B cell (primary cell): ENCODE measurements at regions not wholly inside any gene's neighbourhood (a gene's known extent, or its start where the extent isn't known, plus 50 kb on each side); places are given as distances from the start of the nearest gene placed in this dataset.

Source experiments
- ATAC-seq: fragments of 200-7000 bp; cut with Tn5 transposase; one replicate; pipeline ENCODE4 v1.10.0; 2021; ENCODE audit warnings: low read depth, mild to moderate bottlenecking, moderate number of reproducible peaks, moderate library complexity
- CTCF ChIA-PET: fragments of 350-600 bp; sonication (Branson Sonifier 250); formaldehyde crosslinking; loops from one replicate; lab custom pipeline; 2021; ENCODE audit warnings: antibody characterized with exemption, inconsistent platforms; lab: Charles Lee
- POLR2A ChIA-PET: fragments of 350-600 bp; sonication (Branson Sonifier 250); formaldehyde crosslinking; loops from one replicate; lab custom pipeline; 2021; ENCODE audit warnings: antibody characterized with exemption; lab: Charles Lee
- DNase-seq: peaks from one replicate; pipeline ENCODE4 v3.0.0; 2013
- H2AFZ ChIP-seq: 2 replicates; pipeline ENCODE4 v1.6.1; 2012; ENCODE audit warnings: mild to moderate bottlenecking, low read depth, low read length; ENCODE audit not compliant: insufficient read depth, poor library complexity, severe bottlenecking
- H3K27ac ChIP-seq, 2 donors: 1 replicate in 1 of 2; 2 replicates in 1 of 2; pipeline ENCODE4 v1.5.1; 2012 to 2013; ENCODE audit warnings: low read length in 2 of 2, mild to moderate bottlenecking in 2 of 2, moderate library complexity in 1 of 2
- H3K27me3 ChIP-seq, 4 experiments: fragments of 200-600 bp in 1 of 4; sonication (generic) in 1 of 4; replicated peaks in 1 of 4; 1 replicate in 2 of 4; 2 replicates in 2 of 4; pipeline versions ENCODE4 v1.6.1 to v1.7.0; 2013 to 2016; ENCODE audit warnings: low read length in 3 of 4, mild to moderate bottlenecking in 2 of 4, mixed read lengths in 1 of 4, moderate library complexity in 1 of 4; ENCODE audit not compliant: insufficient read depth in 4 of 4, control insufficient read depth in 3 of 4; ENCODE audit errors: control extremely low read depth in 1 of 4
- H3K36me3 ChIP-seq, 2 experiments: replicated peaks in 1 of 2; 1 replicate in 1 of 2; 2 replicates in 1 of 2; pipeline versions ENCODE4 v1.6.1 to v1.7.1; 2013; ENCODE audit warnings: low read length in 1 of 2; ENCODE audit not compliant: insufficient read depth in 2 of 2, control insufficient read depth in 1 of 2; ENCODE audit errors: control extremely low read depth in 1 of 2, extremely low read depth in 1 of 2
- H3K4me1 ChIP-seq, 2 donors: fragments of 200-600 bp in 1 of 2; sonication (generic) in 1 of 2; 1 replicate in 1 of 2; 2 replicates in 1 of 2; pipeline versions ENCODE4 v1.5.1 to v1.6.1; 2013 to 2017; ENCODE audit warnings: low read length in 2 of 2; ENCODE audit not compliant: control insufficient read depth in 2 of 2, insufficient read depth in 2 of 2
- H3K4me2 ChIP-seq: replicated peaks from 2 replicates; pipeline ENCODE3; 2012; ENCODE audit warnings: mild to moderate bottlenecking, low read depth, low read length; ENCODE audit not compliant: poor library complexity, severe bottlenecking
- H3K4me3 ChIP-seq, 5 experiments: fragments of 200-600 bp in 1 of 5; sonication (generic) in 1 of 5; 1 replicate in 3 of 5; 2 replicates in 2 of 5; pipeline versions ENCODE4 v1.5.1 to v1.7.0; 2011 to 2016; ENCODE audit warnings: low read length in 4 of 5, mild to moderate bottlenecking in 4 of 5, low read depth in 2 of 5, control low read depth in 1 of 5, moderate library complexity in 1 of 5; ENCODE audit not compliant: insufficient read depth in 1 of 5; ENCODE audit errors: control extremely low read depth in 1 of 5, extremely low read depth in 1 of 5
- H3K79me2 ChIP-seq: fragments of 200-600 bp; sonication (generic); one replicate; pipeline ENCODE4 v1.6.0; 2016; ENCODE audit warnings: low read length; ENCODE audit not compliant: control insufficient read depth, insufficient read depth
- H3K9ac ChIP-seq: fragments of 200-600 bp; sonication (generic); 2 replicates; pipeline ENCODE4 v1.6.1; 2017; ENCODE audit warnings: mild to moderate bottlenecking, low read length, moderate library complexity
- H3K9me3 ChIP-seq, 3 donors: one replicate each; pipeline versions ENCODE4 v1.6.1 to v1.7.1; 2013; ENCODE audit warnings: low read length in 2 of 3; ENCODE audit not compliant: control insufficient read depth in 2 of 3, insufficient read depth in 1 of 3; ENCODE audit errors: control extremely low read depth in 1 of 3
- H4K20me1 ChIP-seq: 2 replicates; pipeline ENCODE4 v1.6.0; 2012; ENCODE audit warnings: mild to moderate bottlenecking, low read length; ENCODE audit not compliant: insufficient read depth, control insufficient read depth, poor library complexity, severe bottlenecking
- H3K27ac Mint-ChIP-seq: one replicate; pipeline ENCODE4 v1.8.0; 2021; ENCODE audit warnings: mixed read lengths
- H3K27me3 Mint-ChIP-seq: one replicate; pipeline ENCODE4 v1.8.0; 2021; ENCODE audit warnings: mixed read lengths
- H3K4me1 Mint-ChIP-seq: one replicate; pipeline ENCODE4 v1.8.0; 2021; ENCODE audit warnings: mixed read lengths
- H3K4me3 Mint-ChIP-seq: one replicate; pipeline ENCODE4 v1.8.0; 2021; ENCODE audit warnings: mixed read lengths
- H3K9me3 Mint-ChIP-seq: one replicate; pipeline ENCODE4 v1.8.0; 2022; ENCODE audit warnings: mixed read lengths; ENCODE audit not compliant: insufficient read depth
- EZH2 ChIP-seq: IDR thresholded peaks from 2 replicates; pipeline ENCODE4 v1.6.1; 2012; ENCODE audit warnings: borderline replicate concordance, low read depth, mild to moderate bottlenecking, moderate library complexity, low read length; ENCODE audit not compliant: insufficient read depth, poor library complexity, severe bottlenecking
- WGBS: methylation state at CpG from one replicate; pipeline ENCODE4 v1.1.5; 2013; ENCODE audit warnings: missing lambda C conversion rate; ENCODE audit not compliant: insufficient coverage; 5-methylcytosine and 5-hydroxymethylcytosine counted together
- intact Hi-C: fragments of 100-400 bp; cut with micrococcal nuclease; formaldehyde crosslinking; loops from one replicate; pipeline ENCODE4 v1.10.0; 2022
- TF ChIP-seq, protein P1 (sequence below): fragments of 200-600 bp; IDR thresholded peaks from one replicate; pipeline ENCODE4 v1.8.0; 2022; ENCODE audit warnings: antibody characterized with exemption, mild to moderate bottlenecking

DNA sequence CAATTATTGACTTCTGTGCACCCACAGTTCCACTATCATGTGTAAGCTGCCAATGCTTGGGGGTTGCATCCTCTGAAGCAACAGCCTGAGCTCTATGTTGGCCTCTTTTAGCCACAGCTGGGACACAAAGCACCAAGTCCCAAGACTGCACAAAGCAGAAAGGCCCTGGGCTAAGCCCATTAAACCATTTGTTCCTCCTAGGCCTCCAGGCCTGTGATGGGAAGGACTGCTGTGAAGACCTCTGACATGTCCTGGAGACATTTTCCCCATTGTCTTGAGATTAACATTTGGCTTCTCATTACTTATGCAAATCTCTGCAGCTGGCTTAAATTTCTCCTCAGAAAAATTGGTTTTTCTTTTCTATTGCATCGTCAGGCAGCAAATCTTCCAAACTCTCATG is 123.7 kb upstream of the DEPDC1 start:
- Histone ChIP-seq H3K9me3 (peaks cover 2 to 17% (median 12%) of the 10 kb centered on the region in 3 donors), H3K9ac (no peak overlapping the region), H3K4me2 (no peak overlapping the region), H3K4me3 (no peak overlapping the region), H3K27me3 (no peaks in the 10 kb centered on the region), H3K4me1 (no peaks in the 10 kb centered on the region), H3K27ac (no peak overlapping the region), H2AFZ (no peak overlapping the region), H3K79me2 (no peaks in the 10 kb centered on the region), H3K36me3 (no peaks in the 10 kb centered on the region), H4K20me1 (no peaks in the 10 kb centered on the region)
- WGBS: 100% methylated on average over 1 of the region's 1 CpG
- TF ChIP-seq EZH2: no peak
- Mint-ChIP-seq H3K9me3 (no peaks in the 10 kb centered on the region), H3K4me1 (no peaks in the 10 kb centered on the region), H3K27me3 (no peaks in the 10 kb centered on the region), H3K4me3 (no peak overlapping the region), H3K27ac (no peak overlapping the region)
- POLR2A ChIA-PET: no interaction called here
- ATAC-seq (no peak), DNase-seq (no peak)
- CTCF ChIA-PET: no interaction called here
- intact Hi-C loops: no loop called here

- H3K4me1 Mint-ChIP-seq: no peaks in the 10 kb centered on the region
- no peak overlapping the region for H3K27ac ChIP-seq
- no peak overlapping the region for H2AFZ ChIP-seq
- H3K27me3 Mint-ChIP-seq: no peaks in the 10 kb centered on the region
- H3K4me3 Mint-ChIP-seq: no peak overlapping the region
- H3K4me1 ChIP-seq: no peaks in the 10 kb centered on the region
- ChIA-PET POLR2A (no interaction called here), CTCF (no interaction called here)
- no peak overlapping the region for H3K4me2 ChIP-seq
- H3K9me3 Mint-ChIP-seq: no peaks in the 10 kb centered on the region
- H3K9me3 ChIP-seq: peaks cover 2 to 17% (median 12%) of the 10 kb centered on the region in 3 donors
- H4K20me1 ChIP-seq: no peaks in the 10 kb centered on the region
- ATAC-seq: no peak
- DNase-seq: no peak
- intact Hi-C loops: no loop called here
- no peaks in the 10 kb centered on the region for H3K36me3 ChIP-seq
- no peaks in the 10 kb centered on the region for H3K27me3 ChIP-seq
- H3K4me3 ChIP-seq: no peak overlapping the region
- 75% methylated on average over 1 of the region's 2 CpGs for WGBS
- H3K79me2 ChIP-seq: no peaks in the 10 kb centered on the region
- TF ChIP-seq, protein P1, sequence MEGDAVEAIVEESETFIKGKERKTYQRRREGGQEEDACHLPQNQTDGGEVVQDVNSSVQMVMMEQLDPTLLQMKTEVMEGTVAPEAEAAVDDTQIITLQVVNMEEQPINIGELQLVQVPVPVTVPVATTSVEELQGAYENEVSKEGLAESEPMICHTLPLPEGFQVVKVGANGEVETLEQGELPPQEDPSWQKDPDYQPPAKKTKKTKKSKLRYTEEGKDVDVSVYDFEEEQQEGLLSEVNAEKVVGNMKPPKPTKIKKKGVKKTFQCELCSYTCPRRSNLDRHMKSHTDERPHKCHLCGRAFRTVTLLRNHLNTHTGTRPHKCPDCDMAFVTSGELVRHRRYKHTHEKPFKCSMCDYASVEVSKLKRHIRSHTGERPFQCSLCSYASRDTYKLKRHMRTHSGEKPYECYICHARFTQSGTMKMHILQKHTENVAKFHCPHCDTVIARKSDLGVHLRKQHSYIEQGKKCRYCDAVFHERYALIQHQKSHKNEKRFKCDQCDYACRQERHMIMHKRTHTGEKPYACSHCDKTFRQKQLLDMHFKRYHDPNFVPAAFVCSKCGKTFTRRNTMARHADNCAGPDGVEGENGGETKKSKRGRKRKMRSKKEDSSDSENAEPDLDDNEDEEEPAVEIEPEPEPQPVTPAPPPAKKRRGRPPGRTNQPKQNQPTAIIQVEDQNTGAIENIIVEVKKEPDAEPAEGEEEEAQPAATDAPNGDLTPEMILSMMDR: no peak
- no peak for TF ChIP-seq EZH2
- no peak overlapping the region for H3K27ac Mint-ChIP-seq
- no peak overlapping the region for H3K9ac ChIP-seq
Observed at GRCh38 chr1:68623700-68624099, 126.8 kb upstream of the DEPDC1 start.
